Psoas muscle (tissue), 7 donors: ENCODE measurements at regions not wholly inside any gene's neighbourhood (a gene's known extent, or its start where the extent isn't known, plus 50 kb on each side); places are given as distances from the start of the nearest gene placed in this dataset.

Experiments
- ATAC-seq, 4 donors: fragments of 200-7000 bp; cut with Tn5 transposase; one replicate each; pipeline ENCODE4 v1.9.1; 2020; ENCODE audit warnings: moderate library complexity in 3 of 4, mild to moderate bottlenecking in 2 of 4
- DNase-seq, 2 donors: peaks; one replicate each; pipeline ENCODE4 v3.0.0-alpha.2; 2020
- H3K27ac ChIP-seq: fragments of 200-600 bp; one replicate; pipeline ENCODE4 v1.8.0; 2022
- H3K27me3 ChIP-seq, 3 donors: fragments of 200-600 bp in 1 of 3; one replicate each; pipeline versions ENCODE4 v1.6.1 to v1.8.0; 2013 to 2022; ENCODE audit warnings: low read length in 2 of 3, mild to moderate bottlenecking in 2 of 3, moderate library complexity in 1 of 3; ENCODE audit not compliant: insufficient read depth in 3 of 3
- H3K36me3 ChIP-seq, 2 donors: fragments of 200-600 bp in 1 of 2; one replicate each; pipeline versions ENCODE4 v1.6.1 to v1.8.0; 2013 to 2022; ENCODE audit warnings: low read depth in 1 of 2, mild to moderate bottlenecking in 1 of 2, moderate library complexity in 1 of 2; ENCODE audit not compliant: insufficient read depth in 1 of 2
- H3K4me1 ChIP-seq: fragments of 200-600 bp; one replicate; pipeline ENCODE4 v1.8.0; 2022
- H3K4me3 ChIP-seq: fragments of 200-600 bp; one replicate; pipeline ENCODE4 v1.8.0; 2022; ENCODE audit warnings: mild to moderate bottlenecking
- H3K9me3 ChIP-seq: fragments of 200-600 bp; one replicate; pipeline ENCODE4 v1.8.0; 2022
- WGBS, 3 donors: extraction: QIAGEN DNeasy Blood & Tissue Kit; methylation state at CpG; one replicate each; pipeline versions ENCODE4 v1.1.6 to v1.1.7; 2013; 5-methylcytosine and 5-hydroxymethylcytosine counted together
- intact Hi-C, 2 donors: fragments of 100-400 bp; cut with DNase I; formaldehyde crosslinking; loops; one replicate each; pipeline versions ENCODE4 v1.11.0 to v1.14.2; 2022
- TF ChIP-seq, protein P1 (sequence below): fragments of 200-600 bp; IDR thresholded peaks from one replicate; pipeline ENCODE4 v1.8.0; 2022; ENCODE audit warnings: antibody characterized with exemption
- donor health status: healthy with polysubstance abuse.
- donor health status: DM: no; HTN: no; CAD: no; lungs with moderate emphysema.
- donor health status: Bipolar disorder and iron deficiency.
- donor health status: healthy.
- donor health status: DM: yes; HTN: yes; CAD: no.
- donor health status: DM: no; HTN: no; CAD: no.
- donor health status: DM: yes; HTN: yes; CAD: no.

DNA sequence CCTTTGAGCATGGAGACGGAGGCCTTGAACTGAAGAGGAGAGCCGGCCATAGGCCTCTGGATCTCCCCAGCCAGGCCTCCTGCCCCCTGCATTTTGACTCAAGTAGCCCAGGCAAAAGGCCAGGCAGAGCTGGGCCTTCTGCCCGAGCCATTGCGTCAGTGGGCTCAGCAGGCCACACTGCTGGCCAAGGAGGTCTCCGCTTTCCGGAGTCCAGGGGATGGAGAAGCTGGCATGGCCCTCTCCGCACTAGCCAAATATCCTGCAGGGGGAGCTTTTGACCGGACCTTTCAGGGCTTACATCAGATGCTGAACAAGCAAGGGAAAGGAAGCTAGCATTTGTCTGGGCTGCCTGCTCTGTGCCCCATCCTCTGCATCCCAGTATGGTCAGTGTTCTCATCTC is 386.8 kb downstream of the TRIM36 start:
- Histone ChIP-seq H3K36me3 (no peaks in the 10 kb centered on the region), H3K4me3 (no peak overlapping the region), H3K27me3 (no peaks in the 10 kb centered on the region), H3K4me1 (no peaks in the 10 kb centered on the region), H3K27ac (no peak overlapping the region), H3K9me3 (no peaks in the 10 kb centered on the region)
- ATAC-seq: peak; percentile 76 to 89 (median 81)
- TF ChIP-seq, protein P1, sequence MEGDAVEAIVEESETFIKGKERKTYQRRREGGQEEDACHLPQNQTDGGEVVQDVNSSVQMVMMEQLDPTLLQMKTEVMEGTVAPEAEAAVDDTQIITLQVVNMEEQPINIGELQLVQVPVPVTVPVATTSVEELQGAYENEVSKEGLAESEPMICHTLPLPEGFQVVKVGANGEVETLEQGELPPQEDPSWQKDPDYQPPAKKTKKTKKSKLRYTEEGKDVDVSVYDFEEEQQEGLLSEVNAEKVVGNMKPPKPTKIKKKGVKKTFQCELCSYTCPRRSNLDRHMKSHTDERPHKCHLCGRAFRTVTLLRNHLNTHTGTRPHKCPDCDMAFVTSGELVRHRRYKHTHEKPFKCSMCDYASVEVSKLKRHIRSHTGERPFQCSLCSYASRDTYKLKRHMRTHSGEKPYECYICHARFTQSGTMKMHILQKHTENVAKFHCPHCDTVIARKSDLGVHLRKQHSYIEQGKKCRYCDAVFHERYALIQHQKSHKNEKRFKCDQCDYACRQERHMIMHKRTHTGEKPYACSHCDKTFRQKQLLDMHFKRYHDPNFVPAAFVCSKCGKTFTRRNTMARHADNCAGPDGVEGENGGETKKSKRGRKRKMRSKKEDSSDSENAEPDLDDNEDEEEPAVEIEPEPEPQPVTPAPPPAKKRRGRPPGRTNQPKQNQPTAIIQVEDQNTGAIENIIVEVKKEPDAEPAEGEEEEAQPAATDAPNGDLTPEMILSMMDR: no peak
- intact Hi-C loops: no loop called here
- 22 to 31% (median 26%) methylated on average over 8 of the region's 8 CpGs for WGBS, 3 donors
- DNase-seq: peak; percentile 56 to 77

DNA sequence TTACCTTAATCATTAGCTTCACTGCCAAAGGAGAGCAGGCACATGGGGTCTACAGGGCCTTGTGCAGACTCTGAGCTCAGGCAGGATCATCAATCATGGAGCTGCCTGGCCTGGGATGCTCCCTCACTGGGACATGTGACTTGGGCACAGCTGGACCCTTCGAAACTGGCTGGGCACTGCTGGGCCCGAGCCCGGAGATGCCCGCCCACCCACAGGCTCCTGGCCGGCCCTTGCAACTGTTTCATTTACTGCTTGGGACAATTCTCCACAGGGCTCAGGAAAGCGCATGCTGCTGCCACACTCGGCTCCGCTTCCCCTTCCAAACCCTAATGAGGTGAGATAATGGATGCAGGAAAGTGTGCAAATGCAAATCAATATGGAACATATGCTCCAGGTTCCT is 387.5 kb downstream of the TRIM36 start:
- Histone ChIP-seq H3K4me1 (no peaks in the 10 kb centered on the region), H3K36me3 (no peaks in the 10 kb centered on the region), H3K27me3 (no peaks in the 10 kb centered on the region), H3K9me3 (no peaks in the 10 kb centered on the region), H3K27ac (no peak overlapping the region), H3K4me3 (no peak overlapping the region)
- no peak for DNase-seq
- peak in 1 of 4 donors; percentile 13 for ATAC-seq
- intact Hi-C loops: no loop called here
- 37 to 63% (median 43%) methylated on average over 8 of the region's 8 CpGs for WGBS, 3 donors
- TF ChIP-seq, protein P1: no peak

DNA sequence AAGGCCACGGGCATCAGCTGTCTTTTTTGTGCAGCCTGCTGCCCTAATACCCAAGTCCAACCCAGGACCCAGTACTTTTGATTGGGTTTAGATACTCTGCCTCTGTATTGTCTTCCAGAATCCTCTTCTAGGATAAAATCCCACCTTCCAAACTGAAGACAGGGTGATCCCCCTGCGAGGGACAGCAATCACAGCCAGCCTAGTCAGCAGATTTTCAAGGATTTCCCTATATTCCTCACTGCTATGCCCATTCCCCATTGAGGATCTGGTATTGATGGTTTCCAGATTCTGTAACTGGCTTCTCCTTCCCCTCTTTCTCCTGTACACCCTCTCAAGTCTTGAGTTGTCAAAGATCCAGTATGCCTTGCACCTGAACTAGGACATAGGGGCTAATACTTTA is 389.4 kb downstream of the TRIM36 start:
- no peak overlapping the region for H3K27ac ChIP-seq
- no peaks in the 10 kb centered on the region for H3K4me1 ChIP-seq
- TF ChIP-seq, protein P1: no peak
- DNase-seq: no peak
- no peaks in the 10 kb centered on the region for H3K9me3 ChIP-seq
- intact Hi-C loops: no loop called here
- no peaks in the 10 kb centered on the region for H3K36me3 ChIP-seq
- H3K4me3 ChIP-seq: no peak overlapping the region
- ATAC-seq: no peak
- 58 to 74% (median 61%) methylated on average over 2 of the region's 2 CpGs for WGBS, 3 donors
- H3K27me3 ChIP-seq: no peaks in the 10 kb centered on the region

DNA sequence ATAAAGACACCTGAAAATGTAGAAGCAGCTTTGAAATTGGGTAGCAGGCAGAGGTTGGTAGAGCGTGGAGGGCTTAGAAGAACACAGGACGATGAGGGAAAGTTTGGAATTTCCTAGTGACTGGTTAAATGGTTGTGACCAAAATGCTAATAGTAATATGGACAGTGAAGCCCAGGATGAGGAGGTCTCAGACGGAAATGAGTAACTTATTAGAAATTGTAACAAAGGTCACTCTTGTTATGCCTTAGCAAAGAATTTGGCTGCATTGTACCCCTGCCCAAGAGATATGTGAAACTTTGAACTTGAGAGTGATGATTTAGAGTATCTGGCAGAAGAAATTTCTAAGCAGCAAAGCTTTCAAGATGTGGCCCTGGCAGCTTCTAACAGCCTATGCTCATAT is 382.5 kb downstream of the KCNN2 start:
- no peak overlapping the region for H3K4me3 ChIP-seq
- 74 to 86% (median 76%) methylated on average over 3 of the region's 3 CpGs for WGBS, 3 donors

DNA sequence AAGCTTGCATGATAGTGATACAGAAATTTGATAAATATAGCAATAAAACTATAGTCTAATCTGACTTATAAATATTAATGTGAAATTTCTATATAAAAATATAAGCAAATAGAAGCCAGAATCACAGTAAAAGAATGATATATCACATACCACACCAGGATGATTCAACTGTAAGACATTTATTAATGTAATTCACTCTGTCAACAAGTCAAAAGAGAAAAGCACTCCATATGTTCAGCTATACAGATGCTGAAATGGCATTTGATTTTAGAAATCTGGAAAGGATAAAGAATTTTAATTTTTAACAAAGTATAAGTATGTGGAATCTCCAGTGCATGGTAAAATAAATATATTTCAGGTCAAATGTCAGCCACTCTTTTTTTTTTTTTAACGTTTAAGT is 372.4 kb downstream of the KCNN2 start:
- no peak overlapping the region for H3K4me3 ChIP-seq
- H3K36me3 ChIP-seq: no peaks in the 10 kb centered on the region
- H3K27ac ChIP-seq: no peak overlapping the region
- H3K27me3 ChIP-seq: no peaks in the 10 kb centered on the region
- intact Hi-C loops: no loop called here
- no peaks in the 10 kb centered on the region for H3K9me3 ChIP-seq
- H3K4me1 ChIP-seq: no peaks in the 10 kb centered on the region
- WGBS, 3 donors: 37 to 76% (median 67%) methylated on average over 1 of the region's 1 CpG
- no peak for ATAC-seq
- no peak for DNase-seq
- TF ChIP-seq, protein P1: no peak

More for the DNA sequence above, 382.5 kb downstream of the KCNN2 start:
- Histone ChIP-seq H3K27me3 (no peaks in the 10 kb centered on the region), H3K4me1 (no peaks in the 10 kb centered on the region), H3K36me3 (no peaks in the 10 kb centered on the region), H3K27ac (no peak overlapping the region), H3K9me3 (no peaks in the 10 kb centered on the region)
- intact Hi-C loops: no loop called here
- DNase-seq: no peak
- TF ChIP-seq, protein P1: no peak
- no peak for ATAC-seq
